K562 (cell line): ENCODE measurements at regions not wholly inside any gene's neighbourhood (a gene's known extent, or its start where the extent isn't known, plus 50 kb on each side); places are given as distances from the start of the nearest gene placed in this dataset.

Experiments
- ATAC-seq: fragments of 200-7000 bp; cut with Tn5 transposase; 3 replicates; pipeline ENCODE4 v1.9.1; 2020; ENCODE audit warnings: moderate library complexity
- BruUV-seq: library from RNA; stranded (reverse); fragments of 400-500 nt; replicated peaks from 2 replicates; lab custom pipeline; 2021; lab: Mats Ljungman, UMichigan
- CTCF ChIA-PET: fragments of 300-600 bp; formaldehyde crosslinking; extraction: SDS; loops from one replicate; lab custom pipeline; 2021; ENCODE audit warnings: low intra/inter-chr PET ratio; lab: Yijun Ruan, JAX
- POLR2A ChIA-PET: fragments of 300-600, 350-650 bp; sonication (Branson Sonifier 250); formaldehyde crosslinking; extraction: SDS; loops from one replicate; lab custom pipeline; 2021; ENCODE audit warnings: antibody characterized with exemption, inconsistent platforms; lab: Yijun Ruan, JAX
- DNase-seq, 4 experiments: peaks; one replicate each; pipeline versions ENCODE4 v3.0.0 to v3.0.0-alpha.2; 2011 to 2018; ENCODE audit warnings: low spot score in 3 of 4, mixed read lengths in 3 of 4; ENCODE audit errors: extremely low read depth in 1 of 4
- FAIRE-seq: peaks from 2 replicates; lab custom pipeline; 2011; peaks lifted over from hg19 to GRCh38; lab: Jason Lieb, UNC
- H2AFZ ChIP-seq: 2 replicates; pipeline ENCODE4 v1.6.0; 2011; ENCODE audit warnings: low read depth, low read length, control low read depth, inconsistent platforms
- H3K27ac ChIP-seq: fragments of 200-600 bp; 3 replicates; pipeline ENCODE4 v1.8.0; 2011; ENCODE audit warnings: low read depth, mild to moderate bottlenecking, control low read depth, inconsistent platforms, low read length, moderate library complexity, mixed read lengths; ENCODE audit errors: extremely low read depth
- H3K27me3 ChIP-seq, 2 experiments: fragments of 300-600 bp in 1 of 2; 2 replicates in 1 of 2; 3 replicates in 1 of 2; pipeline versions ENCODE4 v1.6.0 to v1.8.0; 2011; ENCODE audit warnings: inconsistent platforms in 2 of 2, low read length in 2 of 2, mild to moderate bottlenecking in 1 of 2, mixed read lengths in 1 of 2, moderate library complexity in 1 of 2; ENCODE audit not compliant: control insufficient read depth in 2 of 2, insufficient read depth in 2 of 2
- H3K36me3 ChIP-seq: fragments of 300-600 bp; 3 replicates; pipeline ENCODE4 v1.8.0; 2011; ENCODE audit warnings: mild to moderate bottlenecking, low read length, inconsistent platforms; ENCODE audit not compliant: control insufficient read depth, insufficient read depth
- H3K4me1 ChIP-seq, 2 experiments: fragments of 200-600 bp in 1 of 2; replicated peaks in 1 of 2; 2 replicates in 1 of 2; 3 replicates in 1 of 2; pipeline versions ENCODE4 v1.5.1 to v1.8.0; 2011; ENCODE audit warnings: inconsistent platforms in 2 of 2, low read length in 2 of 2, mild to moderate bottlenecking in 1 of 2, mixed read lengths in 1 of 2, moderate library complexity in 1 of 2; ENCODE audit not compliant: control insufficient read depth in 2 of 2, insufficient read depth in 2 of 2
- H3K4me2 ChIP-seq: 2 replicates; pipeline ENCODE4 v1.6.1; 2011; ENCODE audit warnings: low read length, control low read depth, inconsistent platforms, mixed read lengths; ENCODE audit not compliant: insufficient read depth
- H3K4me3 ChIP-seq: fragments of 200-600 bp; sonication (generic), shearing (Covaris generic); 2 replicates; pipeline ENCODE4 v1.5.1; 2016; ENCODE audit warnings: control low read depth, inconsistent platforms
- H3K79me2 ChIP-seq: fragments of 200-600 bp; 3 replicates; pipeline ENCODE4 v1.8.0; 2011; ENCODE audit warnings: low read length, inconsistent platforms; ENCODE audit not compliant: control insufficient read depth, insufficient read depth
- H3K9ac ChIP-seq, 2 experiments: 2 replicates each; pipeline versions ENCODE4 v1.6.0 to v1.6.1; 2011; ENCODE audit warnings: low read depth in 2 of 2, low read length in 2 of 2, control low read depth in 1 of 2, inconsistent platforms in 1 of 2, mild to moderate bottlenecking in 1 of 2, mixed read lengths in 1 of 2; ENCODE audit not compliant: insufficient read depth in 1 of 2
- H3K9me1 ChIP-seq: one replicate; pipeline ENCODE4 v1.6.0; 2011; ENCODE audit warnings: inconsistent platforms, mild to moderate bottlenecking, low read length, moderate library complexity; ENCODE audit not compliant: control insufficient read depth, insufficient read depth
- H3K9me3 ChIP-seq: replicated peaks from 2 replicates; pipeline ENCODE4 v1.5.1; 2011; ENCODE audit warnings: low read depth, low read length, inconsistent platforms; ENCODE audit not compliant: control insufficient read depth, insufficient read depth
- H4K20me1 ChIP-seq: replicated peaks from 2 replicates; pipeline ENCODE4 v1.6.1; 2011; ENCODE audit warnings: low read length, inconsistent platforms, mixed read lengths; ENCODE audit not compliant: control insufficient read depth, insufficient read depth
- CCNT2 ChIP-seq: IDR thresholded peaks from 2 replicates; pipeline ENCODE4 v1.6.1; 2011; ENCODE audit warnings: borderline replicate concordance, low read depth, mild to moderate bottlenecking, moderate library complexity, mixed read lengths, low read length; ENCODE audit not compliant: insufficient read length; ENCODE audit errors: extremely low read depth
- HNRNPUL1 ChIP-seq: fragments of 200-400 bp; formaldehyde crosslinking; IDR thresholded peaks from 2 replicates; pipeline ENCODE4 v1.6.1; 2017; ENCODE audit warnings: low read length
- MTA1 ChIP-seq: fragments of 450-650 bp; IDR thresholded peaks from 2 replicates; pipeline ENCODE4 v1.6.1; 2017; ENCODE audit warnings: borderline replicate concordance
- NR0B1 ChIP-seq: fragments of 450-650 bp; IDR thresholded peaks from one replicate; pipeline ENCODE4 v1.6.1; 2018; ENCODE audit warnings: mild to moderate bottlenecking, moderate library complexity; ENCODE audit not compliant: partially characterized antibody
- PATZ1 ChIP-seq: fragments of 250-450 bp; sonication (Bioruptor Pico); IDR thresholded peaks from 2 replicates; pipeline ENCODE4 v1.5.0; 2020; ENCODE audit warnings: mild to moderate bottlenecking, borderline replicate concordance
- RREB1 ChIP-seq: fragments of 250-450 bp; sonication (Bioruptor Pico); IDR thresholded peaks from 2 replicates; pipeline ENCODE4 v1.4.0; 2020
- SIN3B ChIP-seq: fragments of 450-650 bp; IDR thresholded peaks from 2 replicates; pipeline ENCODE4 v1.6.1; 2017; ENCODE audit warnings: low read depth, mild to moderate bottlenecking, moderate library complexity
- SREBF2 ChIP-seq: sonication (generic); formaldehyde crosslinking; IDR thresholded peaks from 2 replicates; pipeline ENCODE4 v1.4.0; 2020; ENCODE audit warnings: mild to moderate bottlenecking, missing genetic modification reagents
- XRCC5 ChIP-seq: fragments of 200-400 bp; formaldehyde crosslinking; IDR thresholded peaks from 2 replicates; pipeline ENCODE4 v1.6.1; 2017; ENCODE audit warnings: low read depth, mild to moderate bottlenecking, low read length
- ZC3H4 ChIP-seq: sonication (generic); formaldehyde crosslinking; IDR thresholded peaks from 2 replicates; pipeline ENCODE4 v1.9.0; 2021; ENCODE audit warnings: missing genetic modification reagents, borderline replicate concordance
- ZNF764 ChIP-seq: fragments of 250-450 bp; sonication (Bioruptor Pico); IDR thresholded peaks from 2 replicates; pipeline ENCODE4 v1.4.0; 2020; ENCODE audit warnings: low read depth, mild to moderate bottlenecking, moderate library complexity
- WGBS: fragments of 100-300 bp; shearing (Covaris generic); methylation state at CpG from one replicate; pipeline ENCODE4 v1.1.6; 2016; ENCODE audit warnings: low coverage, mixed read lengths; ENCODE audit not compliant: insufficient coverage; ENCODE audit errors: missing lambda C conversion rate; 5-methylcytosine and 5-hydroxymethylcytosine counted together
- in situ Hi-C: fragments of 300-500 bp; cut with MboI; formaldehyde crosslinking; loops from 4 replicates; pipeline ENCODE4 v1.15.0; 2018; ENCODE audit warnings: inconsistent platforms, mixed read lengths
- intact Hi-C: fragments of 100-400 bp; cut with micrococcal nuclease; formaldehyde crosslinking; loops from 2 replicates; pipeline ENCODE4 v1.14.2; 2022

- no peaks in the 10 kb centered on the region for H3K9me1 ChIP-seq
- ChIA-PET POLR2A (no interaction called here), CTCF (no interaction called here)
- H3K9me3 ChIP-seq = no peaks in the 10 kb centered on the region
- no peaks in the 10 kb centered on the region for H3K36me3 ChIP-seq
- H3K27ac ChIP-seq = no peak overlapping the region
- DNase-seq (no peak), FAIRE-seq (no peak), ATAC-seq (no peak)
- intact Hi-C loops (no loop called here), in situ Hi-C loops (no loop called here)
- H2AFZ ChIP-seq = no peak overlapping the region
- H3K79me2 ChIP-seq = no peaks in the 10 kb centered on the region
- no peak overlapping the region for H3K9ac ChIP-seq
- H4K20me1 ChIP-seq = no peaks in the 10 kb centered on the region
- H3K4me2 ChIP-seq = no peak overlapping the region
- H3K4me1 ChIP-seq = no peaks in the 10 kb centered on the region
- no peaks in the 10 kb centered on the region for H3K27me3 ChIP-seq
- no peak overlapping the region for H3K4me3 ChIP-seq
- WGBS = 0% methylated on average over 2 of the region's 3 CpGs
- BruUV-seq = no TSS peak
- TF ChIP-seq SIN3B = no peak
- TF ChIP-seq NR0B1 = no peak
- TF ChIP-seq HNRNPUL1 = no peak
- no peak for TF ChIP-seq RREB1
- no peak for TF ChIP-seq SREBF2 (CRISPR knock-in tag)
- TF ChIP-seq ZC3H4 (CRISPR knock-in tag) = no peak
- TF ChIP-seq XRCC5 = no peak
- TF ChIP-seq CCNT2 = no peak
- no peak for TF ChIP-seq MTA1
- no peak for TF ChIP-seq PATZ1 (CRISPR knock-in tag)
- no peak for TF ChIP-seq ZNF764 (CRISPR knock-in tag)
Observed at GRCh38 chr10:10497245-10497644, 520.4 kb upstream of the CELF2 start.
